GM10248 (cell line): ENCODE measurements at regions not wholly inside any gene's neighbourhood (a gene's known extent, or its start where the extent isn't known, plus 50 kb on each side); places are given as distances from the start of the nearest gene placed in this dataset.

Experiments used
- CTCF ChIA-PET: fragments of 300-600 bp; sonication (Branson Sonifier 250); formaldehyde crosslinking; extraction: SDS; loops from one replicate; lab custom pipeline; 2021; ENCODE audit warnings: antibody characterized with exemption; lab: Yijun Ruan, JAX
- POLR2A ChIA-PET: fragments of 350-650 bp; sonication (Branson Sonifier 250); formaldehyde crosslinking; extraction: SDS; loops from one replicate; lab custom pipeline; 2020; ENCODE audit warnings: antibody characterized with exemption; lab: Yijun Ruan, JAX
- DNase-seq: peaks from one replicate; pipeline ENCODE4 v3.0.0; 2012; ENCODE audit errors: extremely low spot score
- TF ChIP-seq, protein P1 (sequence below): IDR thresholded peaks from 2 replicates; pipeline ENCODE4 v1.5.1; 2012; ENCODE audit warnings: mild to moderate bottlenecking, low read depth; ENCODE audit errors: extremely low read depth, missing control alignments, control extremely low read depth

DNA sequence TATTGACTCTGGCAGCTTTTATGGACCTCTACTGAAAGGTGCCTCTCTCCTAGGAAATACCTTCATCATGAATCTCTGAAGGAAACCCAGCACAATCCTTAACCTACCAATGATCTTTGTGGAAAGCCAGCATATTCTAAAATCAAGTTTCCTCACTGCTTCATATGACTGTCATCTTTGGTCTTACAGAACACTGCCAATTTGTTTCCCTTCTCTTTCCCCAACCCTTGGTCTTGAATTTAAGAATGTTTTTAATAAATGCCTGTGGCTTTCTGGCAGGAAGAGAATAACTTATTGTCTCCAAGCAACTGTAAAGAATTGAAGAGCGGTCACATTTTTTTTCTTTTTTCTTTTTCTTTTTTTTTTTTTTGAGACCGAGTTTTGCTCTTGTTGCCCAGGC, 427.6 kb downstream of the IPO8 start:
- no peak for DNase-seq
- POLR2A ChIA-PET, result no interaction called here
- TF ChIP-seq, protein P1, sequence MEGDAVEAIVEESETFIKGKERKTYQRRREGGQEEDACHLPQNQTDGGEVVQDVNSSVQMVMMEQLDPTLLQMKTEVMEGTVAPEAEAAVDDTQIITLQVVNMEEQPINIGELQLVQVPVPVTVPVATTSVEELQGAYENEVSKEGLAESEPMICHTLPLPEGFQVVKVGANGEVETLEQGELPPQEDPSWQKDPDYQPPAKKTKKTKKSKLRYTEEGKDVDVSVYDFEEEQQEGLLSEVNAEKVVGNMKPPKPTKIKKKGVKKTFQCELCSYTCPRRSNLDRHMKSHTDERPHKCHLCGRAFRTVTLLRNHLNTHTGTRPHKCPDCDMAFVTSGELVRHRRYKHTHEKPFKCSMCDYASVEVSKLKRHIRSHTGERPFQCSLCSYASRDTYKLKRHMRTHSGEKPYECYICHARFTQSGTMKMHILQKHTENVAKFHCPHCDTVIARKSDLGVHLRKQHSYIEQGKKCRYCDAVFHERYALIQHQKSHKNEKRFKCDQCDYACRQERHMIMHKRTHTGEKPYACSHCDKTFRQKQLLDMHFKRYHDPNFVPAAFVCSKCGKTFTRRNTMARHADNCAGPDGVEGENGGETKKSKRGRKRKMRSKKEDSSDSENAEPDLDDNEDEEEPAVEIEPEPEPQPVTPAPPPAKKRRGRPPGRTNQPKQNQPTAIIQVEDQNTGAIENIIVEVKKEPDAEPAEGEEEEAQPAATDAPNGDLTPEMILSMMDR, result no peak
- CTCF ChIA-PET, result no interaction called here

DNA sequence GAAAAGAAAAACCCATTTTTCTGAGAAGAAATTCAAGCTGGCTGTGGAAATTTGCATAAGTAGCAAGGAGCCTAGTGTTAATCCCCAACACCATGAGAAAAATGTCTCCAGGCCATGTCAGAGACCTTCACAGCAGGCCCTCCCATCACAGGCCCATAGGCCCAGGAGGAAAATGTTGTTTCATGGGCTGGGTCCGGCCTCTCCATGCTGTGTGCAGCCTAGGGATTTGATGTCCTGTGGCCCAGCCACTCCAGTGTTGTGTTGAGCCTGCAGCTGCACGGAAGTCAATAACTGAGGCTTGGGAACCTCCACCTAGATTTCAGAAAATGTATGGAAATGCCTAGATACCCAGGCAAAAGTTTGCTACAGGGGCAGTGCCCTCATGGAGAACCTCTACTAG, 432.2 kb downstream of the IPO8 start:
- TF ChIP-seq, protein P1, result no peak
- CTCF ChIA-PET, result no interaction called here
- DNase-seq, result no peak
- POLR2A ChIA-PET, result no interaction called here

DNA sequence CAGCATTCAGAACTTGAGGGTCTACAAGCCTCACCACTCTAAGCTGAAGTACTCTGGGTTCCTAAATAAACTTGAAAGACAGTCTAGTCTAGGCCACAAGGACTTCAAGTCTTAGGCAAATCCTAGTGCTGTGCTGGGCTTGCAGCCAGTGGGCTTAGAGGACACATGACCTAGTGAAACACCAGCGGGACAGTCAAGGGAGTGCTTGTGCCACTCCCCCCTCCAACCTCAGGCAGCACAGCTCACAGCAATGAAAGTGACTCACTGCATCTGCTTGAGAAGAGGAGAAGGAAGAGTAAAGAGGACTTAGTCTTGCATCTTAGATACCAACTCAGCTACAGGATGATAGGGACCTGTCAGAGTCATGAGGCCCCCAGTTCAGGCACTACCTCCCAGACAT, 438.1 kb downstream of the IPO8 start:
- no peak for DNase-seq
- ChIA-PET POLR2A (no interaction called here), CTCF (interaction anchor here (1.0 kb wide), 1 partner anchor 23 kb away, joined by 3 read pairs; no protein-coding TSS in a partner anchor)
- TF ChIP-seq, protein P1, result no peak

DNA sequence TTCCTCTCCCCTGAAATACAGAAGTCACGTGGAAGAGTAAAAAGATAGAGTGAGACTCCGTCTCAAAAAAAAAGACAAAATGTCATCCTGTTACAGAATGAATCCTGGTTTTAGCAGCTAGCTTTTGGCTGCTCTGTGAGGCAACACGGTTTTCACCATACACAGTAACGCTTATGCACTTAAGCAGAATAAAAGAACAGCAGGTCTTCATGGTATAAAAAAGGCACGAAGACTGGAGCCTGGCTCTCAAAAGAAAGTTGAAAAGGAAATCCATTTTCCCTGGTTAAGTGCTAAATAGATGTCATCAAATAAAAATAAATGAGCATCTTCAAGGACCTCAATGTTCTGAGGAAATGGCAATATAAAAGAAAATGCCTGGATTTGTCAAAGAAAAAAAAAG, 444.1 kb downstream of the IPO8 start:
- no peak for DNase-seq
- TF ChIP-seq, protein P1, result no peak
- CTCF ChIA-PET, result interaction anchor here (1.0 kb wide), 1 partner anchor 11 kb away, joined by 3 read pairs; no protein-coding TSS in a partner anchor
- POLR2A ChIA-PET, result no interaction called here

DNA sequence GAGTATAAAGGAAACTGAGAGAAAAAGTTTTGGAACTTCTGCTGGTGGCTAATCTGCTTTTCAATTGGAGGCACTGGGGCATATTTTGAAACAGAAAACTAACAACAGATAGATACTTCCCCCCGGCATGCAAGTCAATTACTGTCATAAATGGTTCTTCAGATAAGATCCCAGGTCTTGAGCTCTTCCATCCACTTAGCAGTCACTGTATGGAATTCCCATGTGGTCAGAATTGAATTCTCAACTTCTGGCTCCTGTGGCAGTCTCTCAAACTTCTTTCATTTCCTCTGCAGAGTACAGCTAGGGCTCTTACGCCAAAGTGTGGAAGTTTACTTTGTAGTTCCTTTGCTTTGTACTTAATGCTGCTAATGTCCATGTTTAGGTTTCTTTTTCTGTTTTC, 452.2 kb downstream of the IPO8 start:
- ChIA-PET CTCF (no interaction called here), POLR2A (no interaction called here)
- DNase-seq, result no peak
- TF ChIP-seq, protein P1, result no peak

DNA sequence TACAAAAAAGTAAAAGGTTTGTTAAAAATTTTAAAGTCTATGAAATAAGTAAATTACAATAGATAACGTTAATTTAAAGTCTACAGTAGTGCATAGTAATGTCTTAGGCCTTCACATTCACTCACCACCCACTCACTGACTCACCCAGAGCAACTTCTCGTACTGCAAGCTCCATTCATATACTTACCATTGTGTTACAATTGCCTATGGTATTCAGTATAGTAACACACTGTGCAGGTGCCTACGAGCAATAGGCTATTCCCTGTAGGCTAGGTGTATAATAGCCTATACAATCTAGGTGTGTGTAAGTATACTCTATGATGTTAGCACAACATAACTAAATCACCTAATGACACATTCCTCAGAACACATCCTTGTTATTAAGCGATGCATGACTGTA, 435.3 kb upstream of the TMTC1 start:
- TF ChIP-seq, protein P1, result no peak
- no peak for DNase-seq
- ChIA-PET POLR2A (no interaction called here), CTCF (no interaction called here)

DNA sequence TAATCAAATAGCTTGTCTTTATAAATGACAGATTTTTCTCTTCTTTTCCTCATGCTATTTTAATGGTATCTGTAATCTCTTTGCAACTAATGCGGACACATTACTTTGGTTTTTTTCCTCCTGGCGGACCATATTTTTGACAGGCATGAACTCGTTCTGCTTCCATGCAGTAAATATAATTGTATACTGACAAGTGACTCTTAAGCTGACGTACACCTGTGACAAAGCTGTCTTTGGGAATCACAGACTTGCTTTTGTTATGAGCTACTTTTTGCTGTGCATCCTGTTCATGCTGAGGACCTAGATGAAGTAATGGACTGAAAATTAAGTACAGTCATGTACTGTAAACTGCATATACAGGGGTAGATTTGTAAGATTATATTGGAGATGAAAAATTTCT, 434.3 kb upstream of the TMTC1 start:
- no peak for DNase-seq
- TF ChIP-seq, protein P1, result no peak
- POLR2A ChIA-PET, result no interaction called here
- CTCF ChIA-PET, result no interaction called here
